DOHH2 (cell line): ENCODE measurements at regions not wholly inside any gene's neighbourhood (a gene's known extent, or its start where the extent isn't known, plus 50 kb on each side); places are given as distances from the start of the nearest gene placed in this dataset.

Experiments used
- H3F3A ChIP-seq: fragments of 200-600 bp; sonication (generic), shearing (Covaris generic); 2 replicates; pipeline ENCODE4 v1.6.0; 2016; ENCODE audit warnings: antibody characterized with exemption, mild to moderate bottlenecking; ENCODE audit not compliant: control insufficient read depth, insufficient read depth
- H3K27ac ChIP-seq: fragments of 200-600 bp; sonication (generic); 2 replicates; pipeline ENCODE4 v1.5.1; 2014; ENCODE audit warnings: low read depth, mild to moderate bottlenecking, low read length, moderate library complexity
- H3K27me3 ChIP-seq: fragments of 200-600 bp; sonication (generic); 2 replicates; pipeline ENCODE4 v1.6.1; 2014; ENCODE audit warnings: mild to moderate bottlenecking, low read length, mixed read lengths; ENCODE audit not compliant: control insufficient read depth
- H3K36me3 ChIP-seq: fragments of 200-600 bp; sonication (generic); 2 replicates; pipeline ENCODE4 v1.6.1; 2014; ENCODE audit warnings: mild to moderate bottlenecking, low read length, moderate library complexity, mixed read lengths; ENCODE audit not compliant: control insufficient read depth
- H3K4me1 ChIP-seq: fragments of 200-600 bp; sonication (generic); 2 replicates; pipeline ENCODE4 v1.6.1; 2014; ENCODE audit warnings: mild to moderate bottlenecking, low read length, mixed read lengths; ENCODE audit not compliant: control insufficient read depth
- H3K4me2 ChIP-seq: fragments of 200-600 bp; sonication (generic); 2 replicates; pipeline ENCODE4 v1.6.0; 2014; ENCODE audit warnings: mild to moderate bottlenecking, low read length, moderate library complexity
- H3K4me3 ChIP-seq: fragments of 200-600 bp; sonication (generic); 2 replicates; pipeline ENCODE4 v1.5.1; 2014; ENCODE audit warnings: mild to moderate bottlenecking, low read length, mixed read lengths
- H3K79me2 ChIP-seq: fragments of 200-600 bp; sonication (generic); 2 replicates; pipeline ENCODE4 v1.6.1; 2014; ENCODE audit warnings: mild to moderate bottlenecking, low read length, mixed read lengths; ENCODE audit not compliant: control insufficient read depth
- H3K9me2 ChIP-seq: fragments of 200-600 bp; sonication (generic); replicated peaks from 2 replicates; pipeline ENCODE4 v1.6.1; 2014; ENCODE audit warnings: mild to moderate bottlenecking, low read length, mixed read lengths; ENCODE audit not compliant: control insufficient read depth
- H3K9me3 ChIP-seq: fragments of 200-600 bp; sonication (generic); 2 replicates; pipeline ENCODE4 v1.6.1; 2014; ENCODE audit warnings: antibody characterized with exemption, low read length, mixed read lengths; ENCODE audit not compliant: control insufficient read depth, insufficient read depth
- H4K20me1 ChIP-seq: fragments of 200-600 bp; sonication (generic); 2 replicates; pipeline ENCODE4 v1.6.0; 2014; ENCODE audit warnings: low read depth, mild to moderate bottlenecking, antibody characterized with exemption, low read length, moderate library complexity; ENCODE audit not compliant: control insufficient read depth, insufficient read depth
- EZH2phosphoT487 ChIP-seq: fragments of 200-600 bp; sonication (generic); IDR thresholded peaks from 2 replicates; pipeline ENCODE4 v1.6.1; 2017; ENCODE audit warnings: borderline replicate concordance, mild to moderate bottlenecking, antibody characterized with exemption, low read length, moderate library complexity, mixed read lengths
- TF ChIP-seq, protein P1 (sequence below): fragments of 200-600 bp; sonication (generic); IDR thresholded peaks from one replicate; pipeline ENCODE4 v1.5.1; 2014; ENCODE audit warnings: antibody characterized with exemption, mild to moderate bottlenecking, low read depth, low read length; ENCODE audit not compliant: poor library complexity, severe bottlenecking

DNA sequence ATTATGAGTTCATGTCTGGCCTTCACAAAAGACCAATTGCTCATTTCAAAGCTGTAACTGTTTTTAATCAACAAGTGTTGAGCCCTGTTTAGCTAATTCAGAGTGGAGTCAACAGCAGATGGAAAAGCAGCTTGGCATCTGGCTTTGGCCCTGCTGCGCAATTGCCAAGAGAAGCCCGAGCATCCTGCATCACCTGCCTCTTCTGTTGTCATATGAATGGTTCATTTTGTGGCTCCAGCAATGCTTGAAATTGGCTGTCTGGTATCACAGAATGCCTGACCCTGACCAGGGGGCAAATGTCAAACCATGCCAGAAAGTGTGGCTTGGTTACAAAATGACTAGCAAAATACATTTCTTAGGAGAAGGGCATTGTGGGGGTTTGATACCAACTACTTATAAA lies 296.5 kb upstream of the PHF14 start:
- Histone ChIP-seq H3K4me3 (no peak overlapping the region), H3K4me2 (no peak overlapping the region), H4K20me1 (no peaks in the 10 kb centered on the region), H3K27ac (no peak overlapping the region), H3K36me3 (no peaks in the 10 kb centered on the region), H3F3A (no peaks in the 10 kb centered on the region), H3K9me3 (no peaks in the 10 kb centered on the region; the same call in 1 of the 2 replicates), H3K79me2 (no peaks in the 10 kb centered on the region), H3K9me2 (no peaks in the 10 kb centered on the region), H3K27me3 (no peaks in the 10 kb centered on the region), H3K4me1 (no peaks in the 10 kb centered on the region)
- no peak for TF ChIP-seq EZH2phosphoT487
- TF ChIP-seq, protein P1, sequence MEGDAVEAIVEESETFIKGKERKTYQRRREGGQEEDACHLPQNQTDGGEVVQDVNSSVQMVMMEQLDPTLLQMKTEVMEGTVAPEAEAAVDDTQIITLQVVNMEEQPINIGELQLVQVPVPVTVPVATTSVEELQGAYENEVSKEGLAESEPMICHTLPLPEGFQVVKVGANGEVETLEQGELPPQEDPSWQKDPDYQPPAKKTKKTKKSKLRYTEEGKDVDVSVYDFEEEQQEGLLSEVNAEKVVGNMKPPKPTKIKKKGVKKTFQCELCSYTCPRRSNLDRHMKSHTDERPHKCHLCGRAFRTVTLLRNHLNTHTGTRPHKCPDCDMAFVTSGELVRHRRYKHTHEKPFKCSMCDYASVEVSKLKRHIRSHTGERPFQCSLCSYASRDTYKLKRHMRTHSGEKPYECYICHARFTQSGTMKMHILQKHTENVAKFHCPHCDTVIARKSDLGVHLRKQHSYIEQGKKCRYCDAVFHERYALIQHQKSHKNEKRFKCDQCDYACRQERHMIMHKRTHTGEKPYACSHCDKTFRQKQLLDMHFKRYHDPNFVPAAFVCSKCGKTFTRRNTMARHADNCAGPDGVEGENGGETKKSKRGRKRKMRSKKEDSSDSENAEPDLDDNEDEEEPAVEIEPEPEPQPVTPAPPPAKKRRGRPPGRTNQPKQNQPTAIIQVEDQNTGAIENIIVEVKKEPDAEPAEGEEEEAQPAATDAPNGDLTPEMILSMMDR, result no peak

DNA sequence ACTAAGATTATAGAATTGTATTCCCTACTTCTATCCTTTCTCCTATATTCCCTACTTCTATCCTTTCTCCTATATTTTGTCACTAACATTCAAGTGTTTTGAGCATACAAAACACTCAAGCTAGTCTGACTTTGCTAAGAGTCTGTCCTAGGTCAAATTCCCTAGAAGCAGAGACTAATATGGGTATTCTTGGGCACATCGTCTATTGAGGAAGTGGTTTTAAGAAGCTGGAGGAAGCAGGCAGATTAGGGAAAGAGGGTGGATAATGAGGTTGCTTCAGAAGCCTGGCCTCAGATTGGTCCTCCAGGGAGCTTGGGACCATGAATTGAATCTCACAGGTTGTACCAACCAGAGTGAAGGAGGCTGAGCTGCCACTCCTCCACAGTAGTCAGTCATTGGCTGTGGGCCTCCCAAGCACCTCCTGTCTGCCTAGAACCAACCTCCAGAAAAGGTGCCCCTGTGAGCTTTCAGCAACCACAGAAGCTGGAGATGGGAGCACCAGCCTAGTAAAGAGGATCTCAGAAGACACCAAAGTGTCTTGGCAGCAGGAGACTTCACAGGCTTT lies 295.9 kb upstream of the PHF14 start:
- no peaks in the 10 kb centered on the region for H3K4me1 ChIP-seq
- no peaks in the 10 kb centered on the region for H3K36me3 ChIP-seq
- H3K27me3 ChIP-seq, result no peaks in the 10 kb centered on the region
- no peaks in the 10 kb centered on the region for H4K20me1 ChIP-seq
- no peak for TF ChIP-seq EZH2phosphoT487
- TF ChIP-seq, protein P1, result no peak
- no peak overlapping the region for H3K4me2 ChIP-seq
- no peak overlapping the region for H3K4me3 ChIP-seq
- no peaks in the 10 kb centered on the region for H3K9me2 ChIP-seq
- H3K79me2 ChIP-seq, result no peaks in the 10 kb centered on the region
- no peaks in the 10 kb centered on the region for H3K9me3 ChIP-seq
- no peak overlapping the region for H3K27ac ChIP-seq
- no peaks in the 10 kb centered on the region for H3F3A ChIP-seq

DNA sequence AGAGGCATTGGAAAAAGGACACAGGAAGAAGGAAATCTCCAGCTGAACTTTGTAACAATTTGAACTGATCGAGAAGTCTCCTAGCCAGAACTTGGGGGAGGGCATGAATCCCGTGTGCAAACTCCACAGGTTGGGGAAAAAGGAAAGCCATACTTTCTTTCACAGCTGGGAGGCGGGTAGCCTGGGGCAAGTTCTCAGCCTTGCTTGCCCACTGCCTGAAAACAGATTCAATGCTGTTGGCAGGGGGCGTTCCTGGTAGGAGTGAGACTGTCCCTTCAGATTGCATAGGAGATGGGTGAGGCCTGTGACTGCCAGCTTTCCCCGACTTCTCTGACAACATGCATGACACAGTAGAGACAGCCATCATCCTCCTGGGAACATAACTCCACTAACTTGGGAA lies 289.1 kb upstream of the PHF14 start:
- H3K9me2 ChIP-seq, result no peaks in the 10 kb centered on the region
- no peaks in the 10 kb centered on the region for H3K27me3 ChIP-seq
- H3K9me3 ChIP-seq, result no peaks in the 10 kb centered on the region
- H3K4me2 ChIP-seq, result no peak overlapping the region
- no peak overlapping the region for H3K27ac ChIP-seq
- H3K4me1 ChIP-seq, result 0 out of 2 replicates have a peak, but pooled peaks cover 3% of the 10 kb centered on the region
- TF ChIP-seq EZH2phosphoT487, result no peak
- TF ChIP-seq, protein P1, result no peak
- no peaks in the 10 kb centered on the region for H3K36me3 ChIP-seq
- no peak overlapping the region for H3K4me3 ChIP-seq
- H3F3A ChIP-seq, result no peaks in the 10 kb centered on the region
- H3K79me2 ChIP-seq, result no peaks in the 10 kb centered on the region
- H4K20me1 ChIP-seq, result no peaks in the 10 kb centered on the region

DNA sequence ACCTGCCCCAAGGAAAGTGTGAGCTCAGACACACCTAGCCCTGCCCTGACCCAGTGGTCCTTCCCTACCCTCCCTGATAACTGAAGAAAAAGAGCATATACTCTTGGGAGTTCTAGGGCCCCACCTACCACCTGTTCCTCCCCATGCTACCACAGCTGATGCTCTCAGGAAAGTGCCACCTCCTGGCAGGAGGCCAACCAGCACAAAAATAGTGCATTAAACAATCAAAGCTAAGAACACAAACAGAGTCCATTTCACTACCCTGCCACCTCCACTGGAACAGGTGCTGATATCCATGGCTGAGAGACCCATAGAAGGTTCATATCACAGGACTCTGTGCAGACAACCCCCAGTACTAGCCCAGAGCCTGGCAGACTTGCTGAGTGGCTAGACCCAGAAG lies 288.6 kb upstream of the PHF14 start:
- no peak for TF ChIP-seq EZH2phosphoT487
- TF ChIP-seq, protein P1, result no peak
- H3K27me3 ChIP-seq, result no peaks in the 10 kb centered on the region
- no peaks in the 10 kb centered on the region for H3K36me3 ChIP-seq
- H3K4me3 ChIP-seq, result no peak overlapping the region
- no peak overlapping the region for H3K27ac ChIP-seq
- H3K4me2 ChIP-seq, result no peak overlapping the region
- H3K9me2 ChIP-seq, result no peaks in the 10 kb centered on the region
- no peaks in the 10 kb centered on the region for H3K79me2 ChIP-seq
- H3K4me1 ChIP-seq, result 0 out of 2 replicates have a peak, but pooled peaks cover 3% of the 10 kb centered on the region
- H4K20me1 ChIP-seq, result no peaks in the 10 kb centered on the region
- no peaks in the 10 kb centered on the region for H3F3A ChIP-seq
- no peaks in the 10 kb centered on the region for H3K9me3 ChIP-seq
